CD1c-positive myeloid dendritic cell (primary cell): ENCODE measurements at regions not wholly inside any gene's neighbourhood (a gene's known extent, or its start where the extent isn't known, plus 50 kb on each side); places are given as distances from the start of the nearest gene placed in this dataset.
"Not testable (repeated sequence)": the region's sequence is repeated elsewhere in the genome, so short reads cannot be mapped to it uniquely, and the experiment has no call there.

ENCODE experiments used
- DNase-seq: peaks from one replicate; pipeline ENCODE4 v3.0.0-alpha.2; 2016; ENCODE audit errors: extremely low spot score

DNA sequence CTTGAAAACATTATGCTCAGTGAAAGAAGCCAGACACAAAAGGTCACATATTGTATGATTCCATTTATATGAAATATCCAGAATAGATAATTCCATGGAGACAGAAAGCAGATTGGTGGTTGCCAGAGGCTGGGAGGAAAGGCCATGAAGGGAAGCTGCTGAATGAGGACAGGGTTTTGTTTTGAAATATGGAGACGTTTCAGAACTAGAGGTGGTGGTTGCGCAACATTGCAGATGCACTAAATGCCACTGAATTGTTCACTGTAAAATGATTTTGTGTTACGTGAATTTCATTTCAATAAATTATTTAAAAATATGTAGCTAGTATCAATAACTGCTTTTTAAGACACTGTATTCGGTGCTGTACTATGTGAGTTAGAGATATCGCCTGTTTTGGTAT is 101.7 kb upstream of the ZNF236 start:
- DNase-seq = peak; percentile 24

- DNase-seq = no peak
Measured at GRCh38 chr18:76715012-76715610, 107.2 kb upstream of the ZNF236 start.

DNA sequence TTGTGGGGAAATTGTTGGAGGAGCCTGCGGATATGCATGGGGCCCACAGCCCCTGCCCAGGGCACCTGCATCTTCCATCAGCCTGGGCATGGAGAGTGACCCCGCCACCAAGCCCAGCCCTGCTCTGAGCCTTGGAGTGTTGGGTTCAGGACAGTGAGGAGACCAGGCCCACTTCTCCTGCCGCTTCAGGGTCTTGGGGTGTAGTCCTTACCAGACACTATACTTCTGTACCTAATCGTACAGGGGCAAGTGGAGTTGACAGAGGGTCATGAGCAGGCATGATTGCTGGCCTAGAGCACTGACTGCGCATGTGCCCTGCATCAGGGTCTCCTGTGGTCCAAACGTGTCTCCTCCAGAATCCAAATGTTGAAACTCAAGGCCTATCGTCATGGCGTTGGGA is 108.9 kb upstream of the ZNF236 start:
- DNase-seq = no peak

GRCh38 chr18:76712511-76713140 is 109.7 kb upstream of the ZNF236 start:
- peak; percentile 43 for DNase-seq

DNA sequence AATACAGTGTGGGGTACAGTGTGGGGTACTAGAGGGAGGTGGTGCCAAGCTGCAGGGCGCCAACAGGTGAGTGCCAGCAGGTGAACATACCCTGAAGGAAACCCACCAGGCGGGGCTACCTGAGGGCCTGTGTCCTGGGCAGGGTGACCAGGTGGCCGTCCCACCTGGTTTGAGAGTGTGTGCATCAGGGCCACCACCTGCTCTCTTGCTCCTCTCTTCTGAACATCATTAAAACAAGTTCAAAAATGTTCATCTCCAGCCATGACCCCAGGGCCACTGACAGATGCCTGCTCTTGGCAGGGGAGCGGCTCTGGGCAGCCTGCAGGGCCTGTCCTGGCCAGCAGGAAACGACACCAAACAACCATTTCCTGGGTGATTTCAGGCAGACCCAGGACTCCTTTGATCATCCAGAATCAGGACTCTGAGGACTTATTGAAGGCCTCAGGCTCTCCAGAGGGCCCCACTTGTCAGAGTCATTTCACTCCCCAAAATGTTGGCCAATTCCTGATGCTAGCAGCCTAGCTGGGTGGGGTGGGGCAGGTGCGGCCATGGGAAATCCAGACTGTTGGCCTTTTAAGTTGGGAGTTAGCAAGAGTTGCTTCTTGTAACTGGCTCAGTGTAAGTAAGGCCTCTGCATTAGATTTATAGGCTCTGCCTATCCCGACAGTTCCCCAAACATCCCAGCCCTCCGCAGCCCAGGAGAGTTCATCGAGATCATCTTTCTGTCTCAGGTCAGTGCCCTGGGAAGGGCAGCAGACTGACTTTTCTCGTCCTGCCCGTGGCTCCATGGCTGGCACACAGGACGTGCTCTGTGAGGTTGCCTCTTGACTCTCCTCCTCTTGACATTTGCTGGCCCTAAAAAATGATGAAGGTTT is 111.5 kb upstream of the ZNF236 start:
- DNase-seq = no peak

DNA sequence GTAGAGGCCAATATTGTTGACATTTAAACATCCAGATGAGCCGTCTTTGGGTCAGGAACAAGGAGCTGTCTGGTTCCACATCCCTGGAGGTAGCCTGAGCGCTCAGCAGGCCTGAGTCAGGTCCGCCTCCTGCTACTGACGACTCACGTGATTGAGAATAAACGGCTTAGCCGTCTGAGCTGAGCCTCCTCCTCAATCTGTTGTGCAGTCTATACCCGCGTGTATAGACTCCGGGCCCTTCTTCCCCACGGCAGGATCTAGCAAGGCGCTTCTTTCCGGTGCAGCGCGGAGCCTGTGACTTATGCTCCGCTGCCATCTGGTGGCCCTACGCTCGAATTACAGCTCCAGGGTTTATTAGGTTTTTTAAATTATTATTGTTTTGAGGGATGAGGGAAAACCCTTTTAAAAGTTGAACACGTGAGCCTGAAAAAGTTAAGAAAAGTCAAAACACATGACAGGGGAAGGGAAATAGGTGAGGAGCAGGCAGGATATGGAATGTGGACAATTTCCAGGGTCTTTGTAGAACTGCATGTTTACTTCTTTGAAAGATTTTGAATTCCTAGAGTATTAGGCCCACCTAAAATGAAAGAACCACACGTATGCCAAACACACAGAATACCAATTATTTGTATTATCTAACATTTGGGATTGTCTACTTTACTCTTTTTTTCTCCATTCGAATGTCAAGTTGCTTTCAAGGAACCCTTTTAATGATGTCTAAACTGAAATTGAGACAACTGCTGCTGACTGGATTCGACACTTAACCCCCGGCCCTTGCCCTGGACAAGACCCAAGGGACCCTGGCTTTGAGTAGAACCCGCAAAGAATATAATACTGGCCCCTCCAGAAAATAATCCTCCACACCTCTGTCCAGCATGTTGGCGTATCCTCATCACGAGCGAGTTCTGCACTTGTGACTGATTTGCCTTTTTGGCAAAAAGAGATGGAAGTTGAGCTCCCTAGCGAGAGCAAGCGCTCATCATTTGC is 112.4 kb upstream of the ZNF236 start:
- peak; percentile 84 for DNase-seq

DNA sequence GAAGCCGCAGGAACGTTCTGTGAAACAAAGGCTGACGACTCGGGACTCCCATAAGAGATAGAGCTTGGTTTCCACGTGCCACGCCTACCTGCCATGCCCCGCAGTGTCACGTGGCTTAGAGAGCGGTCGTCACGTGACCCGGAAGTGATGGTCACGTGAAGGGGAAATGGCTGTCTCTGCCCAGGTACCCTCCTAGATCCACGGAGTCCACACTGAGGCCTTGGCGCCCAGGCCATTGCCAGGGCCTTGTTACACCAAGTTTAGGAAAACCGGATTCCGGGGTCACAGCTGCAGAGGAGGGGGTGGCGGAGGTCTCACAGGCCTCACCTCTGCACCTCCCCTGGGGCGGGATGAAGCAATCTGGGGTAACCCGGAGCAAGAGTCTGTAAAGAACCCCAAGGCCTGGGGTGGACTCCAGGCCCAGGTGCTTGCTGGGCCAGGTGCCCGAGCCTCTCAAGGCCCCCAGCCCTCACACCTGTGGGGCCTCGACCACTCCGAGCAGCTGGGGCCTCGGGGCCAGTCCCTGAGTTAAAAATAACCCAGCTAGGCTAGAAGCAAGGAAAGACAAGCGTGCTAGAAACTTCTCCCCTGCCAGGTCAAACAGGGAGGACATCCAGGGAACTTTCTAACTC is 113.5 kb upstream of the ZNF236 start:
- DNase-seq = no peak

DNA sequence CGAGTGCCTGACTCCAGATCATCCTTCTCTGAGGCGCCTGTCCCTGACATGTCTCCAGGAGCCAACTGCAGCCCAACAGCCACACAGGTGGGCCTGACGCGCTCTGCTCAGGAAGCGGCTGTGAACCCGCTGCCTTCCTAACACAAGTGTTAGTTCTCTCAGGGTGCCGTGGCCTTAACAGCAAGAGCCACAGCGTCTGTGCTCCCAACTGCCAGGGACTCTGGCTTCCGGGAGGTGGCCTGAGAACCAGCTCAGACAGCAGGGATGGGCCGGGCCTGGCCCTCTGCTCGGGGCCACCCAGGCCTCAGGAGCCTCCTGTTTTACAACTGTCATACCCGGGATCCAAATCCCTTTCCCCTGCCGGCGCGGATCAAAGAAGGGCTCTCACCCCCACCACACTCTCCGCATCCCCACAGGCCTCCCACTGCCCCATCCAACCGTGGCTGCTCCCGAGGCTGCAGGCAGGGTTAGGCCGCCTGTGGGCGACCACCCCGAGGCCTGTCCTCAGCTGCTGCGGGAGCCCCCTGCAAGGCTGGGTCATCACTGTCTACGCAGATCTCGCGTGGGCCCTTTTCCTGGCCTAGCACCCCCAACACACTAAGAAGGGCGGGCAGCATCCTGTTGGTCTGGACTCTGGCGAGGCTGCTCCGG is 114.2 kb upstream of the ZNF236 start:
- DNase-seq = no peak

GRCh38 chr18:76707534-76707933 is 114.8 kb upstream of the ZNF236 start:
- no peak for DNase-seq

DNA sequence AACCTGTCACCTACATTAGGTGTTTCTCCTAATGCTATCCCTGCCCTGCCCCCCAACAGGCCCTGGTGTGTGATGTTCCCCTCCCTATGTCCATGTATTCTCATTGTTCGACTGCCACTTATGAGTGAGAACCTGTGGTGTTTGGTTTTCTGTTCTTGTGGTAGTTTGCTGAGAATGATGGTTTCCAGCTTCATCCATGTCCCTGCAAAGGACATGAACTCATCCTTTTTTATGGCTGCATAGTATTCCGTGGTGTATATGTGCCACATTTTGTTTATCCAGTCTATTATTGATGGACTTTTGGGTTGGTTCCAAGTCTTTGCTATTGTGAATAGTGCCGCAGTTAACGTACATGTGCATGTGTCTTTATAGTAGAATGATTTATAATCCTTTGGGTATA is 117.8 kb upstream of the ZNF236 start:
- not testable (repeated sequence) for DNase-seq

DNA sequence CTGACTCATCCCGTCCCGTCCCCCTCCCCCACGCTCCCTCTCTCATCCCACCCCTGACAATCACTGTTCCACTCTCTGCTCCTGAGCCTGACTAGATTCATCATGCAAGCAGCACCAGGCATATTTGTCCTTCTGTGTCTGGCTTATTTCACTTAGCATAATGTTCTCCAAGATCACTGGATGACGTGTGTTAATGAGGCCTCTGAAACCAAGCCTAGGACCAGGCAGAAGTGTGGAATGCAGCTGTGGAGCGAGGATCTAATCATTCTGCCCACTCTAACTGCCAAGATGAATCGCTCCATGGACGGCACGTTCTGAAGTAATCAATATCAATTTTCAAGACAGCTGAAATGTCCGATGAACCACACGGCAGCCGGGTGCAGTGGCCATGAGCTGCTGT is 122.4 kb upstream of the ZNF236 start:
- DNase-seq = no peak

GRCh38 chr18:76697441-76697901 is 124.9 kb upstream of the ZNF236 start:
- no peak for DNase-seq

DNA sequence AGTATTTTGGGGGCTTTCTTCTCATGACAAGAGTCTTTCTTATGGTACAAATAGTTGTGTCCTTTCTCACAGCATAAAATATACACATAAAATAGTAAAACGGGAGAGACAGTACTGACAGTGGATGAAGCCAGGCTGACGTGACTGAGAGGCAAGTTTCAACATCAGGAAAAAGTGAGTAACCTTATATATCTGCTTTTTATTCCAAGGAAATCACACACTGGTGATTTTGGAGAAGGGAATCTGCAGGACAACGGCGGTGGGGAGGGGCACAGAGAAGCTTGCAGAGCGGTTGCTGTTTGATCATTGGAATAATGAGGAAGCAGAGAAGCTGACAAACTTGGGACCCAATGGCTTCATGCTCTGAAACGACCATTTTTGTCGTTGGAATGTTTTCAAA is 130.6 kb upstream of the ZNF236 start:
- no peak for DNase-seq

- DNase-seq = no peak
Measured at GRCh38 chr18:76689646-76690264, 132.6 kb upstream of the ZNF236 start.

GRCh38 chr18:76688724-76689472 is 133.5 kb upstream of the ZNF236 start:
- peak; percentile 53 for DNase-seq

GRCh38 chr18:76687304-76687962 is 134.9 kb upstream of the ZNF236 start:
- DNase-seq = peak; percentile 82

DNA sequence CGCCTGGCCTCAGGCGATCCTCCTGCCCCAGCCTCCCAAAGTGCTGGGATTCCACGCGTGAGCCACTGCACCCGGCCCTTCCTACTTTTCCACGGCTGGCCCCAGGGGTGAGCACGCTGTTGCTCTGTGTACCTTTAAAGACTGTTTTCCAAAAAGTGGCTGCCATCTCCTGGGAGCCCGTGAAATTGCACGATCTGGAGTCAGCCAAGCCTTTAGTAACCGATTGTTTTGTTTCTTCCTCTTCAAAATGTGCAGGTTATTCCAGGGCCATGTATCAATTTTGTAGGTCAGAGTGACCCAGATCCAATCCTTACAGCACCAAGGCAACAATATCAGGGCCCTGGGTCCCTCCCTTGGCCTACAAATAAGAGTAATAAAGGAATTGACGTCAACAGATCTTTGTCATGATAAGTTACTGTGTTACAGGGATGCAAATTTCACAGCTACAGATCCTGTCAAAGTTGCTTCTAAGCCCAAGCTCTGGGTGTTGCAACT is 135.6 kb upstream of the ZNF236 start:
- peak; percentile 75 for DNase-seq

DNA sequence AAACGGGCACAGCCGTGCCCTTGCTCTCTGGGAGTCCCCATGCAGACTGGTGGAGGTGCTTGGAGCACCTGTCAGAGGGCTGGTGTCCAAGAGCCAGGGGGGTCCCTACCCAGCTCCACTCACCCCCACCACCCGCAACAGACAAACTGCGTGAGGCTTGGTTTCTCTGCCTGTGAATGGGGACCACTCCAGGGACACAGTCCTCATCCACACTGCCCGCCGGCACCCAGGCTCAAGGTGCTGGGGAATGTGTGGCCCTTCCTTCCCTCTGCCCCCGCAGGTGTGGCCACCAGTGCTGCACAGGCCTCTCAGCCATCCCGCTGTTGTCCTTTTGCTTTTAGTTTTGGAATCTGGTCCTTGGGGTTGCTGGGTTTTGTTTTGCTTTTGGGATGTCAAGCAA is 136.5 kb upstream of the ZNF236 start:
- no peak for DNase-seq

GRCh38 chr18:76685402-76685801 is 137.0 kb upstream of the ZNF236 start:
- DNase-seq = no peak
